Muscle of arm (tissue), 1 donor: ENCODE measurements at regions not wholly inside any gene's neighbourhood (a gene's known extent, or its start where the extent isn't known, plus 50 kb on each side); places are given as distances from the start of the nearest gene placed in this dataset.
A peak's percentile ranks its signal among the peaks of the same experiment; 100 is the strongest.
"Not testable (repeated sequence)": the region's sequence is repeated elsewhere in the genome, so short reads cannot be mapped to it uniquely, and the experiment has no call there.

Experiments used
- DNase-seq: peaks from one replicate; pipeline ENCODE4 v3.0.0-alpha.2; 2013

DNA sequence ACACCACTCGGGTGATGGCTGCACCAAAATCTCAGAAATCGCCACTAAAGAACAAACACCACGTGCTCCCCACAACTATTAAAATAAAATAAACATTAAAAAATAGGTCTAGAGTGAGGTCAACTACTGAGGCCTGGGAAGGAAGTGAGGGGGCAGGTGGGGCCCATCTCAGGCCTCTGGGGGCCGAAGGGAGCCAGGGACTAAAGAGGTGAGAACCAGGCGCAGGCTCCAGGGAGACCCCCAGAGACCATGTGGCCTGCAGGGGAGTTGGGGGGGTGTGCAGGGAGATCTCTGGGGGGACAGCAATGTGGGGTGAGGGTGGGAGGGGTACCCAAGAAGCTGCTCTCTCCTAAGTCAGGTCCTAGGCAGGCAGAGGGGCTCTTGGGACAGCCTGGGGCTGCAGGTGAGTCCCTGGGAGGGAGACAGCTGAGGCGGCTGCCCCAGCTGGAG, 111.3 kb upstream of the SMURF2 start:
- DNase-seq, result no peak

DNA sequence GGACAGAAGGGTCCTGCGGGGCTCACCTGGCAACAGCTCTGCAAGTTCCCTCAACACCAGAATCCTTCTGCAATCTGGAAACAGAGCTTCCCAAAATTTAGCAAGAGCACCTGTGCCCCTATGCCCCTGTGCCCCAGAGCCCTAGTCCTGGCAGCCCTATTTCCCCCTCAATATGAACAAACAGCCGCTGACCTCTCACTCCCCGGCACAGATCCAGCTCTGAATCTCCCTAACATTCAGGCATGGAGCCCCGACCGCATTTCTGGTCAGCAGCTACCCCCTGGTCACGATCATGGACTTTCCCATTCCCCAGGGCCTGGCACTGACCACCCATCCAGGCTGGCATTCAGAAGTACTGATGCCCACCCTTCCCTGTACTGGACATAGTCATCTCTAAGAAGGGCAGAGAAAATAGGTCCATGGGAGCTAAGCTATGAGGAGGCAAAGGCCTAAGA, 110.8 kb upstream of the SMURF2 start:
- DNase-seq, result no peak

DNA sequence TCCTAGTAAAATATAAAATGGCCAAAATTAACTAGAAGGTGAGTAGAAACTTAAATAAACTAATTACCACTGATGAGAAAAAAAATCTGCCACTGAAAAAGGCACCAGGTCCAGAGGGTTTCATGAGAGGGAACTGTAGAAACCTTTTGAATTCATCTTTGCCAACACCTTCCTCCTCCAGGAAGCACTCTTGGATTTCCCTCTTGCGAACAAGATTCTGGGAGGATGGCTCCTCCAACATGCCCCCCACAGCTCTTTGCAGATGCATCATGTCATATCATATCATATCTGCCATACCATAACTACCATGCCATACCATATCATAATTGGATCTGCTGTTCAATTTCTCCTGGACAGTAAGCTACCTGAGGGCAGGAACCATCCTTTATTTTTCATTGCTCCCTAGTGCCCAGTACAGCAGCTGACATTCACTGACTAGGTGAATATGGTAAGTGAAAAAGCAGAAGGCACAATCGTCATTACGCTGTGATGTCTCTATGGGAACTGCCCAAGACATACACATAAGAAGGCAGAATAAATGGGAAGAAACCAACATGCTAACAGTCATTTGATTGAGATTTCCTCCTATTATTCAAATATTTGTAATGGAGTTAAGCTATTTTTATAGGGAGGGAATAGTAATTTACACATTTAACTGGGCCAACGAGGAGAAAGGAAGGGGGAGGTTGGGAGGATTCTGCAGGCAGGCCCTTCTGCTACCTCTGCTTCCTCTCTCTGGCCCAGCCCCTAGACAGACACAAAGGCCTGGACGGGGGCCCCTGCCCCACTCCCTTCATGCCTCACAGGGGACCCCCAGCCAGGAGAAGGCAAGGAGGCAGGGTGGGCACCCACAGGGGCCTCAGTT, 110.1 kb upstream of the SMURF2 start:
- no peak for DNase-seq

DNA sequence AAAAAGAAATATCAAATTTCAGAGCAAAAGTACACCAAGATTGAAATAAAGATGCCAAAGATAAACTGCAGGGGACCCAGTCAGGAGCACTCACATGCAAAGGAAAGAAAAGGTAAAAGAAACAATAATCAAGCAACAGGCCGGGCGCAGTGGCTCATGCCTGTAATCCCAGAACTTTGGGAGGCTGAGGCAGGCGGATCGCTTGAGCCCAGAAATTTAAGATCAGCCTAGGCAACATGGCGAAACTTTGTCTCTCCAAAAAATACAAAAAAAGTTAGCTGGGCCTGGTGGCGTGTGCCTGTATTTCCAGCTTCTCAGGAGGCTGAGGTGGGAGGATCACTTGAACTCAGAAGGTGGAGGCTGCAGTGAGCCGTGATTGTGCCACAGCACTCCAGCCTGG, 107.6 kb upstream of the SMURF2 start:
- no peak for DNase-seq

DNA sequence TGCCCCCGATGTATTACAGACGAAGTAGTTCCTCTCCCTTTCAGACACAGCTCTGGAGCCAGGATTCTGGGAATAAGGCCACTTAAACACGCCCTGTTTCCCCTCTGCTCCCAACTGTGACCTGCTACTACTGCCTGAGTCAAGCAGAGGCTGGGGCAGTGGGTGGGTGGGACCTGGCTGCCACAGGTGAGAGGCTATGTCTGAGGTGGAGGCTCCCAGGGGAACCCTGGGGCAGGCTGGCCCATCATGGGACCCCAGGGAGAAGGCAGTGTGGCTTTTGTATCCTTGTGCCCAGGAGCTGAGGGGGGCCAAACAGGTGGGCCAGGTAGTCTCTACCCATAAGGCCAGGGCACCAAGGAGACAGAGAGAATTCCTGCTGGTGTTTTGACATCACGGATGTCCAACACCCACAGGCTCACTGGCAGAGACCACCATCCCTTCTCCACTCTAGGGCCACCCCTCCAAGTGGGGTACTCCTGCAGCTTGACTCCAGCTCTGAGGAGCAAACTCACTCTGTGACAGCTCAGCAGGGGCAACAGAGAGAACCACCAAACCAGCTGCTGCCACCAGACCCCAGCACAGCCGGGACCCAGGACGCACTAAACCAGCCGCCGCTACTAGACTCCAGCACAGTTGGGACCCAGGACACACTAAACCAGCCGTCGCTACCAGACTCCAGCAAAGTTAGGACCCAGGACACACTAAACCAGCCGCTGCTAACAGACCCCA, 105.3 kb upstream of the SMURF2 start:
- no peak for DNase-seq

DNA sequence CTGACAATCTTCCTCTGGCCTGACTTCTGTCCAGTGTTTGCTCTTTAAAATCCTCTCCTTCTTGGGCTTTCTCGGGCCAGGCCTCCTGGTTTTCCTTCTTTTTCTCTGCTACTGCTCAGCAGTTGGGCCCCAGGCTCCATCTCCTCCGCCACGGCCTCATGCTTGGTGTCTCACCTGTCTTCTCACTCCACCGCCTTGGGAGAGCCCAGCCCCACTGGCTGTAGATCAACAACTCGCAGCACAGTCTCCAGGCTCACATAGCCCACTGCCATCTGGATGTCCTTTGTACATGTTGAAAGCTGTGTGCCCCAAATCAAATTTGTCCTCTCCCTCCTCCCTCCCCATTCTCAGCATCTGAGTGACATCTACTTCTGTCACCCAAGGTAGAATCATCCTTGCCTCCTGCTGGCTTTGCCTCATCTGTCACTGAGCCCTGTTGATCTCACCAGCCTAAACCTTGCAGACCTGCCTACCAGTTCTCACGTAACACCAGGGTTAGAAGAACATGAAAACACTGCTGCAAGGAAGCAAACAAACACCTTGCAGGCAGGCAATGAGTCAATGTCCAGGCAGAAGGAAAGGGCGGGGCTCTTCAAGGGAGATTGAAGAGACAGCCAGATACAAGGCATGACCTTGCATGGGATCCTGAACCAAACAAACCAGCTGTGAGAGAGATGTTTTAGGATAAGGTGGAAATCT, 103.2 kb upstream of the SMURF2 start:
- DNase-seq, result no peak

DNA sequence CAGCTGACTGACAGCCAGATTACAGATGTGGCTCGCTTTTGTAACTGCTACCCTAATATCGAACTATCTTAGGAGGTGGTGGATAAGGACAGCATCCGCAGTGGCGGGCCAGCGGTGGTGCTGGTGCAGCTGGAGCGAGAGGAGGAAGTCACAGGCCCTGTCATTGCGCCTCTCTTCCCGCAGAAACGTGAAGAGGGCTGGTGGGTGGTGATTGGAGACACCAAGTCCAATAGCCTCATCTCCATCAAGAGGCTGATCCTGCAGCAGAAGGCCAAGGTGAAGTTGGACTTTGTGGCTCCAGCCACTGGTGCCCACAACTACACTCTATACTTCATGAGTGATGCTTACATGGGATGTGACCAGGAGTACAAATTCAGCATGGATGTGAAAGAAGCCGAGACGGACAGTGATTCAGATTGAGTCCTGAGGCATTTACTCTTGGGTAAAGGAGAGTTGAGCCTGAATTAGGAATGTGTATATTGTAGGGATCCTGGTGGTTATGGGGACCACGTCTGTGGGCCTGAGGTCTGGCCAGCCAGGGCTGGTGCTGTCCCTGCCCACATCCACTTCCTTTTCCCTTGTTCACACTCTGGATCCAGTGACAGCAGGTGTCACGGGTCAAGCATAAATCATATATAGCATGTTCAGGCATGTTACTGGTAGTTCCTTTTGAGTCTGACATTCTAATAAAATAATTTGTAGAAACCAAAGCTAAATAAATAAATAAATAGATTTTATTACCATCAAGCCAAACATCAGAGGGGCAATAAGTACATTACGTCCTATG, 89.0 kb upstream of the SMURF2 start:
- DNase-seq, result no peak

DNA sequence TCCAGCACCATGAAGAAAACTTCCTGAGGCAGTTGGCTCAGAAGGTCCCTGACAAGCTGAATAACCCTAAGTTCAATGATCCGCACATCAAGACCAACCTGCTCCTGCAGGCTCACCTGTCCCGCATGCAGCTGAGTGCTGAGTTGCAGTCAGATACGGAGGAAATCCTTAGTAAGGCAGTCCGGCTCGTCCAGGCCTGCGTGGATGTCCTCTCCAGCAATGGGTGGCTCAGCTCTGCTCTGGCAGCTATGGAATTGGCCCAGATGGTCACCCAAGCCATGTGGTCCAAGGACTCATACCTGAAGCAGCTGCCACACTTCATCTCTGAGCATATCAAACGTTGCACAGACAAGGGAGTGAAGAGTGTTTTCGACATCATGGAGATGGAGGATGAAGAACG, 88.4 kb upstream of the SMURF2 start:
- DNase-seq, result no peak

DNA sequence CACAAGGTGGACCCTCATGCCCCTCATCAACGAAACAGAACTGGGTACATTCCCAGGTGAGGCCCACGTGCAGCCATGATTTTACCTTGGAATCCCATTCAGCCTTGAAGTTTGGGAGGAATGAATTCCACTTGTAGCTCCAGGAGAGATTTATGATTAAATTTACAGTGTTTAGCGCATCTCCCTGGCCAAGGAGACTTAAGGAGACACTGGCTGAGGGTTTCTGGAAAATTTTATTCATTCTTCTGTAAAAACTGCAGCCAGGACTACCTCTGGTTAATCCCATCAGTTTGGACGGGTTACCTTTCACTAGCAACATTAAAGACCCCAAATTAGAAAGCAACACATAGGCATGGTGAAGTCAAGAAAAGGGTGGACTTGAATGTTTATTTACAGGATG, 87.2 kb upstream of the SMURF2 start:
- no peak for DNase-seq

DNA sequence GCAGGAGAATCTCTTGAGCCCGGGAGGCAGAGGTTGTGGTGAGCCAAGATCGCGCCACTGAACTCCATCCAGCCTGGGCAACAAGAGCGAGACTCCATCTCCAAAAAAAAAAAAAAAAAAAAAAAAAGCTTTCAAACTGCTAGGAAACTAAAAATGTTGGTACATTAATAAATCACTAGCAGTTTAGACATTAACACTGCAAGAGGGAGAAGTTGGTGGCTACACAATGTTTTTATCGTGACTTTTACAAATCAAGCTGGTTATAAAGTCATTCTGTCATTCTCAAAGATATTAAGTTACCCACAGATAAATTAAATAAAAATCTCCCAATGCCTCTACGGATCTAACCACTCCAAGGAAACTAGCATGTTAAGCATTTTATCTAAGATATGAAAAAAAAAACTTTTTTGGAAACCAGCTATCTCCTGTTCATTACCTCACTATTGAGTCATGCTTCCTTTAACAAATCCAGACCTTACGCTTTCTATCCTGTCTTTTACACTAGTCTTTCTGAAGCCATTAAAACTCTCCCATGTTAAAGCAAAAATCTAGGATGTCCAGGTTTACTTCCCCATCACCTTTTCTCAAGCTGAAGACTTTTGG, 85.9 kb upstream of the SMURF2 start:
- no peak for DNase-seq

DNA sequence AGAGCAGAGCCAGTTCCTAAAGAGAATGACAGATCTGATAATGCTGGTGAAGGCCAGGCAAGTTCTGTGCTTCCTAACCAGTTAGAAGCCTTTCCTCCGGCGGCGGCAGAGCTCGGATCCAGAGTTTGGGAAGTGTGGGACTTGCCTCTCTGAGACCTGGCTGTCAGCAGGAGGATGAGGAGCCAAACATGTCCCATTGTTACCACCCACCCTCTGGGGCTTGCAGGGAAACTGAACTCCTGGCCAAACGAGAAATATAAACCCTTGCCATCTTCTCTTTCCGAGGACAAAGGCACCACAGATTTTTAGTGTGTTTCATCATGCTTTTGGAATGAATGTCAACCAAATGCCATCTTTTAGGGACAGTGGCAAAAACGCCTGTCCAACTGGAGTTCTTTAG, 80.2 kb upstream of the SMURF2 start:
- no peak for DNase-seq

DNA sequence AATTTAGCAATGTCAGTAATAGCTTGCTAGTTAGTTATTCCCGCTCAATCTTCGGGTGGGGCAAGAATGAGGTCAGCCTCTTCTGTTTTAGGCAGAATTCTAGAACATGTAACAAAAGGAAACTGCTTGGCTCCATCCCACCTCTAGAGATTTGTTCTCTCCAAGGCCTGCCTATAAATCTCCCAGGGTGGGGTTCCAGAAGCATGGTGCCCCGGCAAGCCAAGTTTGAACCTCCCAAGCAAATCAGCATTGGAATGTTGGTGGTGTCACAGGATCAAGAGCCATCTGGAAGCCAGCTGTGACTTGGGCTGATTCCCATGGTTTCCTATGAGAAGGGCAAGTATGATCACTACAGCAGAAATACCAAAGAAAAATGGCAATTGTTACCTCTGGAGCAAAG, 79.8 kb upstream of the SMURF2 start:
- DNase-seq, result peak; percentile 66

DNA sequence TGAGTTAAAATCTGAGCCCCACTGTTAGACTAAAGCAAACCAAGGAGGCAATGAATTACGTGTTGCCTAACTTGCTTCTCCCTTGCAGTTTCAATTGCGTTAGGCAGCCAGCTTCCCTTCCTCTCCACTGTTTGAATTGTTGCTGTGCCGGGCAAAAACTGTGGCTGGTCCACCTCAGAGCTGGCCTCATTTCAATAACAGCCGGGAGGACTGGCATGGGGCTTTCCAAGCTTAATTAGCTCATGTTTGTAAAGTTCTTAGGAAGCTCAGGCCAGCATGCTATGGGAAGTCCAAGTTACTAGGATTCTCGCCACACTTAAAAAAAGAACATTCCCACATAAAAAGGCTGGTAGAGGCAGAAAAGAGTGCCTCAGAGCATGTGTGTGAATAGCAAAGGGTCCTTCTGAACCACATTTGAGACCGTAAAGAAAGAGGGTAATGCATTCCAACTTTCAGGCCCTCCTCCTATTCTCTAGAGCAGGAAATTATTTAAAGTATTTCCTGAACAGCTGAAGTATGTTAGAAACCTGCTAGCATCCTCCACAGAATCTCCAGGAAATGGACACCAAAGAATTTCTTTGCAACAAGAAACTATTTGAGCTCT, 79.0 kb upstream of the SMURF2 start:
- no peak for DNase-seq

DNA sequence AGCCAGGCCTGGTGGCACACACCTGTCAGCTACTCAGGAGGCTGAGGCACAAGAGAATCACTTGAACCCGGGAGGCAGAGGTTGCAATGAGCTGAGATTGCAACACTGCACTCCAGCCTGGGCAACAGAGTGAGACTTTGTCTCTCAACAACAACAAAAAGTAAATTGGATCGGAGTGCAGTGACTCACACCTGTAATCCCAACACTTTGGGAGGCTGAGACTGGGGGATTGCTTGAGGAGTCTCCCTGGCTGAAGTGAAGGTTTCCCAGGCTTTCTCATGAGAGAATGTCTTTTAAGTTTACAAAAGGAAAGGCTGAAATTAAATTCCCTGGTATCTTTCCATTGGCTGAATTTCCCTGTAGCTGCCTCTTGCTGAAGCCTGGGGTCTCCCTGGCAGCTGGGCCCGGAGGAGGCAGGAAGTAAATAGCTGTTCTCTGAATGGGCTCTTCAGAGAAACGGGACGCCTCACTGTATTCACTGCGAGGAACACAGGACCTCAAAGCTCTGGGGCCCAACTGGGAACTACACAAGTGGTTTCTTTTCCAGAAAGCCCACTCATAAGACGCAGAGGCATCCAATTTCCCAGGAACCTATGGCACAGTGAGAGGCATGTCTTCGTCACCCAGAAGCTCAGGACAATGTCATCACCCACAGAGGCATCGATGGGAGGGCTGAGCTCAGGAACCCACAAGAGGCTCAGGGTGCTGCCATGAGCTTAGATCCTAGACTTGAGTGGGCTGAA, 77.4 kb upstream of the SMURF2 start:
- DNase-seq, result no peak

DNA sequence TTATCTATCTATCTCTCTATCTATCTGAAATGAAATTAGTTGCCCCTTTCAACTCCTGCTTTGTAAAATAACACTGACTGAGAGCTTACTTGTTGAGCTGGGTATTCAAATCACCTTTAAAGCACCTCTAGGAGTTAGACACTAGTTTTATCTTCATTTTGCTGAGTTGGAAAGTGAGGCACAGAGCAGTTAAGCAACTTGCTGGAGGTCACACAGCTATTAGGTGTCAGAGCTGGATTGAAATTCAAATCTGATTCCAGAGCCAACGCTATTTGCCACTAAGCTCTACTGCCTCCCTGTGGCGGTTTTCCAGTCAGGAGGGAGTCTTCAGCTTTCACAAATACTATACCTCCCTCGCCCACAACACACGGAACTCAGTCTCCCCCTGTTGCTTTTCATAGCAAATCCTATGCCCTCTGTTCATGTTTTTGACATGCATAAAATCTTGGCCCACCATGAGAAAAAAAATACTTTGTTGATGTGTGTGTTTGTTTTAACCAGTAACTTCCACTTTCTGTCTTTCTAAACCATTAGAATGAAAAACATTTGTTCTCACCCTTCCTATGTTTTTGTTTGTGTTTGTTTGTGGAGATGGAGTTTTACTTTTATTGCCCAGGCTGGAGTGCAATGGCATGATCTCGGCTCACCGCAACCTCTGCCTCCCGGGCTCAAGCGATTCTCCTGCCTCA, 74.8 kb upstream of the SMURF2 start:
- DNase-seq, result no peak

DNA sequence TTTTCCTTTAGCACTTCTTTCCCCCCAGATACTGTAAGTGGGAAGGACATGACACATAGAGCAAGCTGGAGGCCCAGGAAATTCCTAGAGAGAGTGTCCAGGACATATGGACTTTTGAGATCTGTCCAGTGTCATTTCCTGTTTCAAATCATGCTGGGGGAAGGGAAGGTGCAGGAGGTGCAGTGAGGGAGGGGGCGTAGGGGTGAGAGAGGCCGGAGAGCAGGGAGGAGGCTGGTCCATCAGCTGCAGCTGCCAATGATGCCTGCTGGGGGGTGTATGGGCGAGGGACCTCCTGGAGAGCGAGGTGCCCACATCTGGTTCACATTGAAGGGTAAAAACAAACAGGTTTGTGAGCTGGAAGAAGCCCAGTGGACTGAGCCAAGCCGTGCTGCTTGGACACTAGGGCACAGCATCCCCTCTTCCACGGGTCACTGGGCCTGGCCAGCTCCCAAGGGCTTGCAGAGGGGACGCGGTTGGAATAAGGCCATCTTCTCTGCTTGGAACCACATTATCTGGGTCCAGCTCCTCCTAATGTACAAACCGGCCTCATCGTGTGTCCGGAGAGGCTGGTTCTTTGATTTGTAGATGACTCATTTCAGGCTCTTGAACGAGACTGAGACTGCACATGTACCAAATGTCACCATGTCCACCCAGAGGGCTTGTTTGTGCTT, 70.4 kb upstream of the SMURF2 start:
- peak; percentile 73 for DNase-seq

DNA sequence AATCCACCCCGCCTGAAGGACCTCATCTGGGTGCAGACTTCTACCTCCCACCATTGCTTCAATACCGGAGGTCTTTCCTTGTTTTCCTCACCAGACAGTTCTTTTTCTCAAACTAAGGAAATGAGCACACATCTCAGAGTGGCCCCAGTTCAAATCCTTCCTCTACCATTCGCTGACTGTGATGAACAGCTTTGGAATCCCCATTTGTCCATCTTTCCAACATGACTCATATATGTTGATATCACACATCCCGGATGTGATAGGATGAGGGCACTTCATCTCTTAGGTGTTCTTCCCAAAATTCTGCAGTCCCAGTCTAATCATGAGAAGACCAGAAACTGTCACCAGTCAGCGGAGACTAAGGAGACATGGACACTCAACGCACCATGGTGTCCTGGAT, 67.9 kb upstream of the SMURF2 start:
- not testable (repeated sequence) for DNase-seq

DNA sequence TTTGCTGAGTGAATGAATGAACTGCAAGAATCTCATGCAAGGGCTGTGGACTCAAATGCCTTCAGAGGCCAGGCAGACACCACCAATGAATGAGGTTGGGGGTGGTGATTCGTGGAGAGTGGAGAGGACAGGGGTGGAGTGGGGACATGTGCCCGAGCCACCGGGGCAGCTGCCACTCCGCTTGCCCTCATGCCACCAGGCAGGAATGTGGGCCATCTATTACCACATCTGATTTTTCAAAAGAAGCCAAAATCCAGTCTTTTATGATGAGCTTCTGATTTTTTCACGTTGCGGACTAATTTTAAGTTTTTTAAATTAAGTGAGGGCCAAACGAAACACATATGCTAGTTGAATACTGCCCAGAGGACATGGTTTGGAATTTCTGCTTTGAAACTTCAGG, 67.1 kb upstream of the SMURF2 start:
- DNase-seq, result no peak
